D341Med (cell line): ENCODE measurements at regions not wholly inside any gene's neighbourhood (a gene's known extent, or its start where the extent isn't known, plus 50 kb on each side); places are given as distances from the start of the nearest gene placed in this dataset.
A peak's percentile ranks its signal among the peaks of the same experiment; 100 is the strongest.

Source experiments
- DNase-seq: peaks from one replicate; pipeline ENCODE4 v3.0.0; 2012; ENCODE audit warnings: low spot score

- no peak for DNase-seq
Observed at GRCh38 chr5:32989815-32990214, 278.7 kb downstream of the NPR3 start.

DNA sequence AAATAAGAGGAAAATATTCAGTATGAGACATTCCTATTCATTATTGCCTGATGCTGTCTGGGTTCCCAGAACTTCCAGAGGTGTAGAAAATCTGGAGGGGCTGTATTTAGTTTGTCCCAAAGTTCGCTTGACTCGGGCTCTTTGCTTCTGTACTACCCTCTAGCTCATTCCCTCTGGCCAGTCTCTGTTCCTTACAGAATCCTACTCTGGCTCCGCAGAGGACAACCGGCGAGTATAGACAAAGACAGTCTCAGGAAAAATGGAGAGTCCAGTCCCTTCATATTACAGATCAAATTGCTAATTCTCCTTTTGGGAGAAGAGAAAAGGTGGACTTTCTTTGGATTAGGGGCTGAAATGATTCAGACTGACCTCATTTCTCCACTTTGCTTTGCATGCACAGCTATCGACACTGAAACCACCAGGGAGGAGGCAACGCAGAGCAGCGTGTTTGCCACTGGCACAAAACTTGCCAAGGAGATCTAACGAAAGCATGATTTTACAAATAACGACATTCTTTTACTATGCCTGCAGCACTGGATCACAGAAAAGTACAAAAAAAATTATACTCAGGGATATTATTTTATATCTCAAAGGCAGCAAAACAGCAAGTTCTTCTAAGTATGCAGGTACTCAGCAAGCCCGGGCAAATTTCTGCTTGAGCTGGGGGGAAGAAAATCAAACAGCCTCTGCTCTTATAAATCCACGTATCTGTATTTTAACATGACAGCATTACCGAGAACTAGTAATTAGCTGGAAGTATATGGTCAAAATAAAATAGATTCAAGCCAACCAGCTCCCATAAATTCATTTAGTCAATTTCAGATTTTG lies 279.7 kb downstream of the NPR3 start:
- DNase-seq = no peak

- no peak for DNase-seq
Observed at GRCh38 chr5:32991421-32991815, 280.3 kb downstream of the NPR3 start.

DNA sequence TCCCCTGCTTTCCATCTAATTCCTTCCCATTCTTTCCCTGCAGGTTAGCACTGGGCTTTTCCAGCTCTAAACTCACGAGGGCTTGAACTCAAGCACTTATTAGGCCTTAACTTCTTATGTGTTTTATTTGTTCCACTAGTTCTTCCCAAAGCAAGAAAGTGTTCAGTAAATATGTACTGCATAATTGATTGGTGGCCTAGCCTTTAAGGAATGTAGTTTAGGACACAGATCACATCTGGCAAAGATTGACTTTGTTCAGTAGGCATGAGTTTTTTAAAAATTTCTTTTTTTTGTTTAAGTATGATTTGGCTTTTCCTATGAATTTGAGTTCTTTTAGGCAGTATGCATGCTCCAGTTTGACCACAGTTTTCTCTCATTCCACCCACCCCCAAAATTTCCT lies 285.2 kb downstream of the NPR3 start:
- no peak for DNase-seq

DNA sequence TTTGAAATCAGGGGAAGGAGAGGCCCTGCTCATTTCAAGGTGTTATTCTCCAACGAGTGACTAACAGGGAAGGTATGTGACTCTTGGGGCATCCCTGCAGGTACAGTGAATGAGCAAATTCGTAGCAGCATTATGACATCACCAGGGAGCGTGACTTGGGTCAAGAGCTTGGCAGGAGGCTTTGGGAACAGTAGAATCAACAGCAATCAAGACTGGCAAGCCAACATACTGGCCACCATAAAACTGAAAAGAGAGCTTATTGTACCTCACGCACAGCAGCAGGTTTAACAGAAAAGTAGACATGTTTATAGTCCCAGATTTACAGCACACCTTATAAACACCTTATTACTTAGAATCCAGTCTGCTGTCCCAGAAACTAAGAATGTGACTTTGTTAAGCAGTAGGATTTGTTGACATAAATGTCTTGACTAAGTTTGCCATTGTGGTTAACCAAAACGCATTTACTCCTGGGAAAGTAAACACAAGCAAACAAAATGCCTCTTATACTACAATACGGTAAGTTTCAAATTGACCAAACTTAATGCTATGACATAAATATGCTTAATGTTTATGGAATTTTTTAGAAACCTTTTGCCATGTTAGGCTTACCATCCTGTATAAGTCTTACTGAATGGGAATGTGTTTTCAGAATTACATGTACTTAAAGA lies 297.8 kb downstream of the NPR3 start:
- DNase-seq = no peak

GRCh38 chr5:33010846-33011245 lies 299.7 kb downstream of the NPR3 start:
- no peak for DNase-seq

DNA sequence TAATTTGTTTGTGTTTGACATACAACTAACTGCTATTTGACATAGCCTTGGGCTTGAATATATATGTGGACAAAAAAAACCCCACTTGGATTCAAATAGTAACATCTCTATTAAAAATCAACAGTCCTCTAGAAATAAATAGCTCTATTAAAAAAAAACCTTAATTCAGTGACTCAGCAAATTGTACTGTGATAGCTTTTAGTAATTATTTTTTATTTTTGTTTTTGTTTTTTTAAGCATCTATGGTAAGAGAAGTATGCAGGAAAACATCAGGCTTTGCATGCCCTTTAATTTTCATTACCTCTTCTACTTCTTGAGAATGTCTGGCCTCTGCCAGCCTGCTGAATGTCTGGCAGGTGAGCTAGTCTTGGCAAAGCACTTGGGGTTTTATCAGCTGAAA lies 300.7 kb downstream of the NPR3 start:
- DNase-seq = no peak

DNA sequence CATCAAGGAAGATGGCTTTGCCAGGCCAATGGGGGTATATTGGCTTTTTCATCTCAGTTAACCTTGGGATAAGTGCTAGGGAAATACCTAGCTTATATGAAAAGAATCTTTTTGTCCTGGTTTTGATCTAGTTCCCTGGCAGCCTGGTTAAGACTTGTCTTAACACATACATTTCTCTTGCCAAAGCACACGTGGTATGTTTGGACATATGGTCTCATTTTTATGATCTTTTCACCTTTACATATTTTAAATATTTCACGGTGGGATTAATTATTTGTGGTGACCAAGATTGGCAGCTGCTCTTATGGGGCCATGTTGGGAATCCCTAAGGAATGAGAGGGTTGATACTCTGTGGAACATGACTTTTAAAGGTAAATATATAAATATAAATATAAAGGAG lies 312.5 kb downstream of the NPR3 start:
- no peak for DNase-seq

DNA sequence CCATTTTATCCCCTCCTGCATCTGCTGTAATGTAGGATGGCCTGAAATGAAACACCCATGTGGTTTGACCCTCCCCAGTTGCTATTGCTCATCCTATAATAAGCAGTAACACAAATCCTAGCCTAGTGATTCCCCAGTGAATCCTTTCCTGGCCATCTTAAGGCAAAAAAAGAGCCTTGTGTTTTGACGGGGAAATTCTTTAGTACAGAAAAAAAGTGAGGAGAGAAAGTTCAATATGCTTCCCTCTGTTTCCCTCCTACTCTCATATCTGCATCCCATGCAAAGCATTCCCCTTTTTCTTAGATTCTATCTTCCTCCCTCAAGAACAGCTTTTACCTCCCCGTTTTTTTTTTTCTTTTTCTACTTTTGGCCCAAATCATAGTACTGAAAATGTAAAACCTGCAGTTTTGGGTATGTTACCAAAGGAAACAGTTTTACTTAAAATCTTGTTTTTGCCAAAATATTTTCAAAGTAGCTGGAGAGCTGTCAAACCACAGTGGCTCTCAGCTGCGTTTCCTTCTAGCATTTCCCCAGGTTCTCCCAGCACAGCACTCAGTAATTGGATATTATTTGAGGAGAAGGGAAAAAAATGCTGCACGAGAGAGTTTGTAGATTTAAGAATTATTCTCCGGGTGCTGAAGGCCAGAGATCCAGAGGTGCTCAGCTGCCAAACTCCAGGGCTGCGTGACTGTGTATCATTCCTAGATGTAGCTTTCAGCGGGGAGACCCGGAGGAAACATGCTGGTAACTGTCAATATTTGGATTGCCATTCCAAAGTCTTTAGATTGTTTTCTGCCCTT lies 321.4 kb downstream of the NPR3 start:
- peak; percentile 46 for DNase-seq

DNA sequence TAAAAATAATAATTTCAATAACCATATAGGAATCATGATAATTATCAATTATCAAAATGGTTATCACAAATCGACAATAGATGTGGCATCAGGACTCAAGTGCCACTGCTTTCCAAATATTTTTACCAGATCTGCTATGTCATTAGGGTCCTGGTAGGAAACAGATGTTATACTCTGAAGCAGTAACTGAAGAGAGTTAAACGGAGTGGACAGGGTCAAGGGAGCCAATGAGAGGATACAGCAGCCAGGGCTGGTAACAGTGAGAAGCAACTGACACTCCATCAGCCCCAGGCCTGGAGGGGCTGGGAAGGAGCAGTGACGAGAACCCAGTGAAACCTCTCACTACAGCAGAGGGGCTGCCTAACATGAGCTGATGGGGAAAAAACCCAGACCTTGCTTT lies 322.4 kb downstream of the NPR3 start:
- DNase-seq = no peak

DNA sequence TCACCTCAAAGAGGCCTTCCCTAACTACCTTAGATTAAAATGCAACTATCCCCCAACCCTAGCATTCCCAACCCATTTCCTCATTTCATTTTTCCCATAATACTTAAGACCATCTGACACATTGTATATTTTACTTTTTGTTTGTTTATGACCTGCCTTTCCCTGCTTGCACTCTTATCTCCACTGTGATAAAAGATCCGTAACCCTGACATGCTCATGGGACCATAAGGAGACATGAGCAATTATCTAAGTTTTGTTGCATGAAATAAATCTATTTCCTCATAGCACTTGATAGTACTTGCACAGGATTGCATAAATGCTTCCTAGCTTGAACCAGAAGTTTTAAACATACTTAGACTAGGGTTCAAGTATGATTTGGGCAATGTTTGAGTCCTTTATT lies 323.7 kb downstream of the NPR3 start:
- no peak for DNase-seq

GRCh38 chr5:33035851-33036527 lies 324.9 kb downstream of the NPR3 start:
- no peak for DNase-seq

DNA sequence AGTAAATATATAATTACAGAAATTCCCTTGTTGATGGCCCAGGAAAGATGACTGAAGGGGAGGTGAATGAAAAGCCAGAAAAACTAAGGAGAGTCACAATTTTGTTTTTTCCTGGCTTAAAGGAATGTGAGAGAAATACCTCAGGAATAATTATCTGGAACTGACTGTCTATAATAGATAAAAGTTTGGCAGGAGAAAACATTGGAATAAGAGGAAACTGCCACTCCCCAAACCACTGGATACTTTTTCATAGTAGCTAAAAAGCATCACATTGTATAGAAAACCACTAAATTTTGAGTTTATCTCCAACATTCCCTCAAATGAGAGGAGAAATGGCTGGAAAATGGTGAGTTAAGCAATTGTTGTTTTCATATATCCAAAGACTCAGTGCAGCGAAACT lies 326.0 kb downstream of the NPR3 start:
- no peak for DNase-seq

GRCh38 chr5:33041586-33041985 lies 330.5 kb downstream of the NPR3 start:
- no peak for DNase-seq

DNA sequence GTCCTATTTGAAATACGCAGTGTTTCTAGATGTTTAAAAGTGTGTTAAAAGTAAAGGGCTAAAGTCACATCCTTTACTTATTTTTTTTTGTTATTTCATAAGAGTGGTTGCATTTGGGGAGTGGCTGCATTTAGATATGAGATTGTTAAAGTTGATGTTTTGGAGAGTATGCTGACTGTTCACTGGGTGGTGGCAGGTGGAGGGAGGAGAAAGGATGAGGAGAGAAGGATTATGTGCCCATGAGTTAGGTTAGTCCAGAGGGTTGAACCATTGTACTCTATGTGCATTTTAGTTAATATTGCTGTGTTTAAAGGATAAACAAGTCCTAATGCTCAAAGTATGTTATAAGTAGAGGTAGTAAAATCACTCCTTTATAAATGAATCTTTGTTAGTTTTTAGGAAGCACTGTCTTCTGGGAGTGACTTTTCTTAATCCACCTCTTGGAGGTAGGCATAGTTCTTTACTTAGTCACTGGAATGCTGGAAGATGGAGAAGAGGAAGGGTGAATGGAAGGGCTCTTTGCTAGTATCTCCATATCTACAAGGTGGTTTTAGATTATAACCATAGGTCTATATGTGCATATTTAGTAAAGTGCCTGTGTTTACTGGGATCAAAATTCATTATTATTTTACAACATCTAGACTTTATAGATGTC lies 332.3 kb downstream of the NPR3 start:
- no peak for DNase-seq

DNA sequence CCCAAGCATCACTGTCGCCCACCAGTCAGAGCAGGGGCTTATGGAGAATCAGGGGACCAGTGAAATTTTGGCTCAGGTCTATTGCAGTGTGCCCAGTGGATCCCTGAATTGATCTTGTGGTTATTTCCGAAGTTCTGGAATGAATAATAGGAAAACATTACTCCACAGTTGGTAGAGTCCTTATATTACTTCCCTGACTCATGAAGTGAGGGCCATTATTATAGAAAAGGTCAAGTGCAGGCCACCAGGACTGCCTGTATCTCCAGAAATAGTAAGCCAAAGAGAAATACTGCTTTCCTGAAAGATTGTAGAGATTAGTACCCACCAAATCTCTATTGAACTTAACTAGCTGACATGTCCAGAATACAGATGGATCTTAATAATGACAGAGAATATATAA lies 335.0 kb downstream of the NPR3 start:
- no peak for DNase-seq

DNA sequence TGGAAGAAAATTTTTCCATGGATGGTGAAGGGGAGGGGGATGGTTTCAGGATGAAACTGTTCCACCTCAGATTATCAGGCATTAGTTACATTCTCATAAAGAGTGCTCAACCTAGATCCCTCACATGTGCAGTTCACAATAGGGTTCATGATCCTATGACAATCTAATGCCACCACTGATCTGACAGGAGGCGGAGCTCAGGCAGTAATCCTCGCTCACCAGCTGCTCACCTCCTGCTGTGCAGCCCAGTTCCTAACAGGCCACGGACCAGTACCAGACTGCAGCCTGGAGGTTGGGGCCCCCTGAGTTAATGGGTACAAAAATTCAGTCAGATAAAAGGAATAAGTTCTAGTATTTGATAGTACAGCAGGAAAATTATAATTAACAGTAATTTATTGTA lies 337.2 kb downstream of the NPR3 start:
- no peak for DNase-seq

GRCh38 chr5:33049298-33049697 lies 338.2 kb downstream of the NPR3 start:
- DNase-seq = no peak

- DNase-seq = no peak
Observed at GRCh38 chr5:33049842-33050241, 338.7 kb downstream of the NPR3 start.

DNA sequence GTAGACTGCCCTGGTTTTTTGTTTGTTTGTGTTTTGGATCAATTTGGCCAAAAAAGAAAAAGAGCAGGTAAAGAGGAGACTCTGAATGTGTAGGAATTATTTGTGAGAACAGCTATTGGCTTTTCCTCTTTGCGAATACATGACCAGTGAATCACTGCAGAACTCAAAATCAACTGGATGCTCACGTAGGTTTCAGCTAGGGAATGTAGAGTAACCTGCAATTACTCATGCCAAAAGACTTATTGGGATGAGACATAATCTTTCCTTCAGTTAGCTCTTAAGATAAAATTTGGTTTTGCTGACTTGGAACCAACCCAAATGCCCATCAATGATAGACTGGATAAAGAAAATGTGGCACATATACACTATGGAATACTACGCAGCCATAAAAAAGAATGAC lies 348.0 kb downstream of the NPR3 start:
- DNase-seq = no peak

GRCh38 chr5:33065131-33065530 lies 354.0 kb downstream of the NPR3 start:
- no peak for DNase-seq

GRCh38 chr5:33067291-33067690 lies 356.2 kb downstream of the NPR3 start:
- DNase-seq = no peak
